Muscle of arm (tissue), 1 donor: ENCODE measurements at regions not wholly inside any gene's neighbourhood (a gene's known extent, or its start where the extent isn't known, plus 50 kb on each side); places are given as distances from the start of the nearest gene placed in this dataset.

Experiments used
- DNase-seq: peaks from one replicate; pipeline ENCODE4 v3.0.0-alpha.2; 2013

GRCh38 chr19:34305221-34306083 is 51.1 kb downstream of the GARRE1 start:
- peak; percentile 46 for DNase-seq

GRCh38 chr19:34306213-34306661 is 51.9 kb downstream of the GARRE1 start:
- DNase-seq = no peak

- DNase-seq = no peak
These were observed 52.5 kb downstream of the GARRE1 start for GRCh38 chr19:34306824-34307223.

GRCh38 chr19:34308381-34309367 is 54.3 kb downstream of the GARRE1 start:
- no peak for DNase-seq

GRCh38 chr19:34309368-34310138 is 55.2 kb downstream of the GARRE1 start:
- no peak for DNase-seq

- no peak for DNase-seq
These were observed 54.5 kb upstream of the GPI start for GRCh38 chr19:34310494-34310981.

- DNase-seq = no peak
These were observed 51.8 kb upstream of the GPI start for GRCh38 chr19:34313188-34313587.

- DNase-seq = no peak
These were observed 50.3 kb upstream of the GPI start for GRCh38 chr19:34314437-34315313.
